HT-29 (cell line): ENCODE measurements at regions not wholly inside any gene's neighbourhood (a gene's known extent, or its start where the extent isn't known, plus 50 kb on each side); places are given as distances from the start of the nearest gene placed in this dataset.

Experiments used
- DNase-seq: peaks from one replicate; pipeline ENCODE4 v3.0.0-alpha.2; 2015; ENCODE audit warnings: low spot score

DNA sequence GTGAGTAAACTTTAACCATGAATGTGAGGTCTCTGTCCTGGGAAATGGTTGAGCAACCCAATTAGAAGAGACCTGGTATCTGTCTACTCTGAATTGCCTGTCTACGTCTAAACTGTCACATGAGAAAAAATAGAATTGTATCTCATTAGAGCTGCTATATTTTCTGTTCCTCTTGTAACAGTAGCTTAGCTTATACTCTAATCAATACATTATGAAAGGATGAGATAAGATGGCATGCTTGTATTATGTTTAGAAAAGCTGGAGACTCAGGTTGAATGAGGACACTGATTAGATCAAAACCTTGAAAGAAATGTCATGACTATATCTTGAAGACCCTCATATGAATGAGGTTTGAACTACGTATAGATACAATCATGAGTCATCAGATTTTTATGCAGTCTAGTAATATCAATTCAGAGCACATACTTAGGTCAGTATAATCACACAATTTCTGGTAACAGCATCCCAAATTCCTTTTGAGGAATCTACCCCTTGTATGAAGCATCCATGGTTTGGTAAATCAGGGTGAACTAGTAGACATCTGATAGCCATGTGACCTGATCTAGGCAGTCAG lies 561.5 kb upstream of the CHORDC1 start:
- no peak for DNase-seq

DNA sequence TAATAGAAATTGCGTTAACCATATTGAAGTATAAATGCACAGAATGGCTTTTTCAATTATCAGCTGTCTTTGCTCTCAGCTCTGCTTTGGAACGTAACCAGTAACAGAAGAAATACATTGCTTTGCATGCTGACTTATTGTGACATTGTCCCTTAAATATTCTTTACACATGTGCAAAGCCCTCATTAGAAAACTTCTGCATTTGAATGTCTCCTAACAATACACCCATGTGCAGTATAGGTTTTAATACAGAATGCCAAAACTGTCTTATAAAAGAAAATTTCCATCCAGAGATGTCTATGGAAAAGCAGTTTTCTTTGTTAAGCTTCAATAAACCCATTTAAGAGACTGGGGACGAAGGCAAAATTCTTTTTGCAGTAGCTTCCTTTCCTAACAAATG lies 560.3 kb upstream of the CHORDC1 start:
- no peak for DNase-seq

GRCh38 chr11:90779098-90779497 lies 556.2 kb upstream of the CHORDC1 start:
- no peak for DNase-seq

- no peak for DNase-seq
Measured at GRCh38 chr11:90775567-90776165, 552.8 kb upstream of the CHORDC1 start.

DNA sequence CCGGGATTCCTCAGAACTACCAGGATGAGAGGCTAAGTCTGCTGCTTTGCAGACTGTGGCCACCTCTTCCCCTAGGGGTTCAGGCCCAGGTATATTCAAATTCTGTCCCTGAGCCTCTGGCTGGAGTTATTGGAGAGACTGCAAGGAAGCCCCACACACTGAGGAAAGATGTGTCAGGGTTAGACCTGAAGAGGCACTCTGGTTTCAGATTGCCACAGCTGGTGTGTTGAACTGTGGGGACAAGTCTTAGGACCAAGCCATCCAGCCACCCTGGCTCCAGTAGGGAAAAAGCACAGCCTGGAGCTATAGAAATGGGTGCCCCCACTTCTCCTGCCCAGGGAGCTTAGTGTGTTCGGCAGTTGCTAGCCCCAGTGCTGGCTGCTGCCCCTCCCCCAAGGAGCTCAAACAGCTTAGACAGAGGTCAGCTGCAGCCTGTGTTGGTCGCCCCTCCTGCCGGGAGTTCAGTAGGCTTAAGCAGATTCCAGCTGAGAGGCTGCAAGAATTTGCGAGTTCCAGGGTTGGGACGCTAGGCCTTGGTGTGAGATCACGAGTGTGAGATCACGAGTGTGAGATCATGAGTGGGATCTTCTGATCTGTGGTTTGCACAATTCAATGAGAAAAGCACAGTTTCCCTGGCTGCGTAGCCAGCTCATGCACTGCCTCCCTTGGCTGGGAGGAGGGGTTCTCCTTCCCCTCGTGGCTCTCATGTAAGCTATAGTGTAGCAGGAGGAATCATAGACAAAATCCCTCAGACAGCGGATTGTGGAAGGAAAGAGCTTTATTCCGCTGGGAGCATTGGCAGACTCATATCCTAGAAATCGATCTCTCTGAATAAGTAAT lies 552.1 kb upstream of the CHORDC1 start:
- DNase-seq = no peak

GRCh38 chr11:90770007-90770406 lies 547.2 kb upstream of the CHORDC1 start:
- DNase-seq = no peak

GRCh38 chr11:90766121-90766520 lies 543.3 kb upstream of the CHORDC1 start:
- no peak for DNase-seq

DNA sequence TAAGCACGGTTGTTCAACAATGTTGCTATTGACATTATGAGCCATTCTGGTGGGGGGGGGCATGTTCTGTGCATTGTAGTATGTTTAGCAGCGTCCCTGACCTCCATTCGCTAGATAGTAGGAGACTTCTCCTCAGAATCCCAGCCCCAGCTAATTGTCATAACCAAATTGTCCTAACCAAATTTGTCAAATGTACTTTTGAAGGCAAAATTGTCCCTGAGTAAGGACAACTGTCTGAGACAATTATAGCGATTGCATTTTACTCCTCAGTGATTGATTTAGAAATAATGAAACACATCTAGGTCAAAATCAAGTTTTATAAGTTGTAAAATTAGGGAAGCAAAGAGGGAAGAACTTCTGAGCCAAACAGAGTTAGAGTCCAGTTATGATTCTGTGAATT lies 541.8 kb upstream of the CHORDC1 start:
- no peak for DNase-seq

DNA sequence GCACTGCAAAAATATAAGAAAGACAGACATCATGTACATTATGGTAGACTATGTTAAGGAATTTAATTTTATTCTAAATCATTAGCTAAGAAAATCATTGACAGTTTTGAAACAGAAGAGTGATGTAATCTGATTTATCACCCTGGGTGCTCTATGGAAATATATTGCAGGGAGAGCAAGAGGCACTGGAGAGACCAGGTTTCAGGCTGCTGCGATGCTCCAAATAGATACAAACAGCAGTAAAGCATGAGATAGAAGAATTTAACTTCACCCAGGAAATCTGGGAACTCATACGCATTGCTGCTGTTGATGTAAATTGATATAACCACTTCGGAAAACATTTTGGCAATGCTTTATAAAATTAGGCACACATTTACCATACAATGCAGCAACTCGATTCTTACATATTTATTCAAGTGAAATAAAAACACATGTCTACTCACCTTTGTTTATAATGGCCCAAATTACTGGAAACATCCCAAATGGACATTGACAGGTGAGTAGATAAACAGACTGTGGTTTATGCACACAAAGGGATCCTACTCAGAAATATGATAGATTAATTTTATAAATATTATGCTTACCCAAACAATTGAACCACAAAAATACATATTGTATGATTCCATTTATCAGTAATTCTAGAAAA lies 535.1 kb upstream of the CHORDC1 start:
- no peak for DNase-seq

DNA sequence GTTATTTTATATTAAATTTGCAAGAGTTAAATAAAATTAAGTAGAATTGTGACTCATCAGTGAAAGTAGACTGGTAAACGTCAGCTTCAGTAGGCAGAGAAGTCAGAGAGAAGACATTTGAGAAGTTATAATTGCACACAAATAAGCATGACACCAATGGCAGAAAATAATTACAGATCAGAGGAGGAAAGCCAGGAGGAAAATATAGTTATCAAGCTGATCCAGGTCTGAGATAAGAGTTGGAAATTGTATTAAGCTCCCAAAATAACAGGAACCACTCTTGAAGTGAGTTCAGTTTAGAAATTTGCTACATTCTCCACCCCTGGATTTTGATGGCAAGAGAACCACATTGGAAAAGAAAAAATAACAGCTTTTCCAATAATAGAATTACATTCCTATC lies 533.8 kb upstream of the CHORDC1 start:
- no peak for DNase-seq

DNA sequence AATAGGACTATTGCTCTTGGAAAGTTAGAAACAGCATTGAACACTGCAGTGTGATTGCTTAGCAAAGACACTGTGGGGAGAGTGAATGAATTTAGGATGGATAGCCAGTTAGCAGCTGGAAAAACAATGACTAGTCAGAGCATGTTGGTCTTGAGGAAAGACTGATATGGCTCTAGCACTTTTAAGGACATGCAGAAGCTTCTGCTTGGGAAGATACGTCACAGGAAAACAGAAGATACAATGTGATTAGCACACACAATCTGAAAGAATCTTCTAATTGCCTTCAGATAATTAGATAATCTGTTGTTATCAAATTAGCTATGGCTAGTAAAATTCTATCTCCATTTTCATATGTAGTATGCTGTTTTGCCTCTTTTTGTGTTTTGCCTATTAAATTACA lies 530.7 kb upstream of the CHORDC1 start:
- no peak for DNase-seq

DNA sequence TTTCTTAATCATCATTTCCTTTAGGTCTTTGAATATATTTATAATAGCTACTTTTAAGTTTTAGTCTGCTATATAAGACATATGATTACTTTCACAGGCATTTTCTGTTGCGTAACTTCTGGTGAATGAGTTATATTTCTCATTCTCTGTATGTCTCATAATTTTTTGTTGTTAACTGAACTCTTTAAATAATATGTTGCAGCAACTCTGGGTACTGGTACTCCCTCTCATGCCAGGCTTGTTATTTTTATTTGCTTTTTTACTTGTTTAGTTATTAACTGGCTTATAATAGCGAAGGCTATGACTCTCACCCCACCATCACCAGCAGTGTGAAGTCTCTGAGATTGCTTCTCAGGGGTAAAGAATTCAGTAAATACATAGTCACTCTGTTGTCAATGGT lies 524.2 kb upstream of the CHORDC1 start:
- DNase-seq = no peak

DNA sequence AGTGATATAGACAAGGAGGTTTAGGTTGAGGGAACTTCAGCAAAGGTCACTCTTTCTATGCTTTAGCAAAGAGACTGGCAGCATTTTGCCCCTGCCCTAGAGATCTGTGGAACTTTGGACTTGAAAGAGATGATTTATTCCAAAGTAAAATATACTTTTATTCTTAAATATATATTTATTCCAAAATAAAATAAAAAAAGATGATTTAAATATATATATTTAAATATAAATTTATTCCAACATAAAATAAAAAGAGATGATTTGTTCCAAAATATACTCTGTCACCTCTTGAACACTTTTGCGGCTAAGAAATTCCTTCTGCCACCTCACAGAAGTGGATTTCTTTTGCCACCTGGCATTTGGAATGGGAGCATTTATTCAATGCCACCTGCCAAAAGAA lies 521.3 kb upstream of the CHORDC1 start:
- no peak for DNase-seq

- no peak for DNase-seq
Measured at GRCh38 chr11:90738799-90739198, 516.0 kb upstream of the CHORDC1 start.

DNA sequence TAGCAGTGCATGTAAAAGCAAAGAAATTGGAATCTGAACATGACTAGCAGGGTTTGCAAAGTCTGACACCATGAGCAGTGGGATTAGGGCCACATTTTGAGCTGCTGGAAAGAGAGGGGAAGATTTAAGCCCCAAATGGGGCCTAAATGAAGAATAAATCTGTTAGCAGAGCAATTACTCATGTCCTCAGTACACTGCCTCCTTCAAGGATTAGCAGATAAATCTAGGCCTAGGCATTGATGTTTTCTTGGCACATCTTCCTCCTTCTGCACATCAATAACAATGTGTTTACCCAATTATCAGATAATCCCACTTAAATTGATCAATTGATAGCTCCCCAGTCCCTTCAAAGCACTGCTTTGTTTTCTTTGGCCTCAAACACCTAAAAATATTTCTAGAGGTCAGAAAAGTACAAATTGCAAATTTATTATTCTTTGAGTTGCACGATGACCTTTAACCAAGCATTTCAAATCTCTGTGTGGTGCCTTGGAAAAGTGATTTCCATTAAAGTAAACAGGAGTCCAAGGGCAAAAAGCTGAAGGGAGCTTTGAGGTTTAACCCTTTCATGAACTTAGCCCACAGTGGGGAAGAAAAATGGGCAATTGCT lies 514.7 kb upstream of the CHORDC1 start:
- no peak for DNase-seq

DNA sequence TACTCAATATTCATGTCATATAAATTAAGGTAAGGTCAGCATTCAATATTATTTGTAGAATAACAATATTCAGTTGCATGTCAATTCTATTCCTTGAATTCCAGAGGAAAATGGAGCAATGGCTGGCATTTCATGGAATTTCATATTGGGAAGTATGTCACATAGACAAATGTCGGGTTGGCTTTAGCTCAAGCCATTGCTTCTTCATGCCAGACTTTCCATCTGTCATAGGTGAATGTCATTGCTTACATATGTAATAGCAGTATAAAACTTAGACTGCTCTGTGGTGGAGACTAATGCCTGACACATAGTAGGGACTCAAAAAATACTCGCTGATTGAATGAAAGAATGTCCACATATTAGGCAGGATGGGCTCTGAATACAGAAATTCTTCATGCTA lies 509.6 kb upstream of the CHORDC1 start:
- no peak for DNase-seq

GRCh38 chr11:90723475-90723874 lies 500.6 kb upstream of the CHORDC1 start:
- DNase-seq = no peak

GRCh38 chr11:90722552-90723190 lies 499.8 kb upstream of the CHORDC1 start:
- no peak for DNase-seq

DNA sequence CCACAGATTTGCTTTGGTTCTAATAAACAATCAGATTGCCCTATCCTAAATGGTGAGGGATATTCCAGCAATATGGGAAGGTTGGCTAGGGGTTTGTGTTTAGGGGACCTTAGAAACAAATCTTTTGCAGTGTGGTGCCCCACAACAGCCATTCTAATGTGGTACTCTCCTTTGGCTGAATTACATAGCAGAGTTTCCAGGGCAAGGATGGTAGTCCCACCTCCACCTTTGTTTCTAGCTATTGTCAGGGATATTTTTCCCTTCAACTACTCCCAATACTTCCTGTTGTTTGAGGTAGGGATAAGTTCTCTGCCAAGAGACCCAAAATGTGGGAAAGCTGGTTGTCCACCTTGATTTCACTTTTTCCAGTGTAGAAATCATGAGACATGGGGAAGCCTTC lies 494.7 kb upstream of the CHORDC1 start:
- no peak for DNase-seq

DNA sequence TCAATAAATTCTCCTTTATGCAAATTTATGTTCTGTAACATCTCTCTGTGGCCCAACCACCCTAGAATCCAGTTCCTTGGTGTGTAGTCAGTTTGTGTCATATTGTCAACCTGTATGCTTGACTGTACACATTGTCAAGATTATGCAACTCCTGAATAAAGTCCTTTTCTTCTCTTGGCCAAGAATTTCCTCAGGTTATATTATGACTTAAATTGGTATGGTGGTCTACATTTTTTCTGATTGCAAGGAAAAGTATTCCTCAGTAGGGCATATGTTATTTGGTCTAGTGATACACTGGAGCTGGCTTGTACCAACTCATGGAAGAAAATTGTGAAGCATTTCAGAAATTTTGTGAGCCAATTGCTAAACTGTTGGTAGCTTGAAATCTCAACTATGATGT lies 482.8 kb upstream of the CHORDC1 start:
- DNase-seq = no peak

- DNase-seq = no peak
Measured at GRCh38 chr11:90704510-90704909, 481.7 kb upstream of the CHORDC1 start.

DNA sequence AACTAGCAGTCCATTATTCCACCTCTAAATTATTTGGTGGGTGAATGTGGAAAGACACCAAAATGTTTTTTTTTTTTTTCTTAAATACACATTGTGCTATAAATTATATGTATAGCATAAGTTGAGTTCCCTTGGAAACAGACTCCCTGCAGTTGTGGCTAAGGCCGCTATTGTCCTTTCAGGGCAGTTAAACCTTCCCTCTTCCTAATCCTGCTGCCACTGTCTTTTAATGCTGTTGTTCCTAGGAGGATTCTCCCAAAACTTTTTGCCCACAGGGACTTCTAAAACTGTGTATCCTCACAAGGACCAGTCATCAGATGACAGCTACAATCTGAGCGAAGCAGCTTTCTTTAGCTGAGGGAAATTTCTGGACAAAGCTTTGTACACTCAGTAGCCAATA lies 478.9 kb upstream of the CHORDC1 start:
- no peak for DNase-seq
